ENCODE measurements at regions not wholly inside any gene's neighbourhood (a gene's known extent, or its start where the extent isn't known, plus 50 kb on each side); places are given as distances from the start of the nearest gene placed in this dataset.

DNA sequence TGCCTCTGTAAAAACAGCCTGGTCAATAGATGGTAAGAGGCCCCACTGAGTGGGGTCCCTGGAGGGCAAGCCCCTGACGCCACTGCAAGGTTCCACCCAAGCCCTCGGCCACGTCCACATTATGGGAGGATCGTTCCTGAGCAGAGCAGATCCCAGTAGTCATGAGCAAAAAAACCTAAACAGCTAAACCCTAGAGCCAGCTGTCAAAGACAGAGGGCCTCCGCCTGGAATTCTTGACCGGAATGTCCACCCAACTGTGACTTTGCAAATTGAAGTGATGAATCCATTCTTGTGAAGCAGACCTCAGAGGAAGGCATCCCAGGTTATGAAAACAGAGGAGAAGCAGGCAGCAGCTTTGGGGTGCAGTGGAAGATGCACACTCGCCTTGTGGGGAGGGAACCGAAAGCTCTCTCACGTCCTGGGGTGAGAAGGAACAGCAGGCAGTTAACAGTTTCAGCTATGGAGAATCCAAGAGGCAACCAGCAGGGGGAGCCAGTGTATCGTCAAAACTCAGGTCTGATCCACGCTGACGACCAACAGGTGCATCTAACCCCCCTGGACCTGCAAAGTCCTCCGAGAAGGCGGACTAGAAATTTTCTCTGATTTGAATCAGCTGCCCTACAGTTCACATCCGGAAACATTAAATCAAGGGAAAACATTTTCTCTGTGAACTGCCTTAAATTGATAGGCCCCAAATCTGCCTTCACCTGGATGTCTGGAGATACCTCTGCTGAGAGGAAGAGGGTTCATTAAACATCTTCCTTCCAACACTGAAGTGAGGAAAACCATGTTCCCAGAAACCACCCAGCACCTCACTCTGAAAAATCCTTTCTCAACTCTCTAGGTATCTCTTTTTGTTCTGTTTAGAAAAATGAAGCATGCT is 139.1 kb upstream of the PFKP start:
- H3K9me3 Mint-ChIP-seq = no peaks in the 10 kb centered on the region
- intact Hi-C loops (cut with micrococcal nuclease) = loop anchor here (1.0 kb wide), 2 partner anchors 50 to 115 kb away; no protein-coding TSS in a partner anchor
- ATAC-seq = peak; percentile 61
- no peaks in the 10 kb centered on the region for H3K36me3 ChIP-seq (ENCODE audit: control insufficient read depth in 2 of 3, insufficient read depth in 3 of 3, low read length in 3 of 3)
- peaks cover 11 to 32% (median 20%) of the 10 kb centered on the region in 5 donors for H3K27me3 Mint-ChIP-seq
- H3K36me3 Mint-ChIP-seq = no peaks in the 10 kb centered on the region
- H3K27ac ChIP-seq (ENCODE audit: low read depth, low read length) = no peak overlapping the region
- peak overlapping the region in 1 of 10 donors; percentile 1 for H3K4me3 Mint-ChIP-seq
- H3K27me3 ChIP-seq (ENCODE audit: control insufficient read depth in 2 of 2, insufficient read depth in 2 of 2, low read length in 2 of 2) = no peaks in the 10 kb centered on the region
- ChIA-PET CTCF (interaction anchor here (0.6 kb wide), 1 partner anchor 40 kb away, joined by 3 read pairs; no protein-coding TSS in a partner anchor), POLR2A (no interaction called here)
- no peaks in the 10 kb centered on the region for H3K9me3 ChIP-seq (ENCODE audit: control insufficient read depth in 2 of 3, low read length in 3 of 3)
- DNase-seq = peak in 6 of 9 donors; percentile 7 to 73 (median 22)
- H3K4me1 ChIP-seq (ENCODE audit: control insufficient read depth in 2 of 2, insufficient read depth in 2 of 2, low read length in 2 of 2) = no peaks in the 10 kb centered on the region
- no peak overlapping the region for H3K4me3 ChIP-seq (ENCODE audit: low read length)
- peak overlapping the region in 1 of 9 donors; percentile 28 for H3K27ac Mint-ChIP-seq
- H3K4me1 Mint-ChIP-seq = peaks cover 0 to 14% (median 11%) of the 10 kb centered on the region in 7 donors

DNA sequence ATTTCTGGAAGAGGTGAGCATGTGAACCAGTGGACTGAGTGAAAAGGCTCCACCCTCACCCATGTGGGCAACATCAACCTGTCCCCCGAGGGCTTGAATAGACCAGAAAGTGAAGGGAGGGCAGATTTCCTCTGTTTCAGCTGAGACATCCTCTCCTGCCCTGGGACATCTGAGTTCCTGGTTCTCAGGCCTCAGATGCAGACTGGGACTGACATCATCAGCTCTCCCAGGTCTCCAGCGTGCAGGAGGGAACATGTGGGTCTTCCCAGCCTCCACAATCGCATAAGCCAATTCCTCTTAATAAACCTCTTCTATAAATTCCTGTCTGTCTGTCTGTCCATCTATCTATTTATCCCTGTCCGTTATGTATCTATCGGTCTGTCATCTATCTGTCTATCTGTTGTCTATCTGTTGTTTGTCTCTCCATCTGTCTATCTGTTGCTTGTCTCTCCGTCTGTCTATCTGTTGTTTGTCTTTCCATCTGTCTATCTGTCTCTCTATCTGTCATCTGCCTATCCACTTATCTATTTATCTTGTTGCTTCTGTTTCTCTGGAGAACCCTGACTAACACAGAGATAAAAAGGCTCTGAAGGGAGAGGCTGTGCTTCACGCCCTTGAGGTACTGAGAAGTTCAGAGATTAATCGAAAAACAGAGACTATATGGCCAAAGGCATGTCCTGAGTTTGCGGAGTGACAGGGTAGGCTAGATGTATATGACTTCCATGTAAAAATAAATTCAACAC is 140.3 kb upstream of the PFKP start:
- ATAC-seq (peak; percentile 22), DNase-seq (no peak)
- POLR2A ChIA-PET = no interaction called here
- Histone ChIP-seq H3K27me3 (ENCODE audit: control insufficient read depth in 2 of 2, insufficient read depth in 2 of 2, low read length in 2 of 2) (no peaks in the 10 kb centered on the region), H3K4me1 (ENCODE audit: control insufficient read depth in 2 of 2, insufficient read depth in 2 of 2, low read length in 2 of 2) (no peaks in the 10 kb centered on the region), H3K27ac (ENCODE audit: low read depth, low read length) (no peak overlapping the region), H3K4me3 (ENCODE audit: low read length) (no peak overlapping the region), H3K36me3 (ENCODE audit: control insufficient read depth in 2 of 3, insufficient read depth in 3 of 3, low read length in 3 of 3) (no peaks in the 10 kb centered on the region), H3K9me3 (ENCODE audit: control insufficient read depth in 2 of 3, low read length in 3 of 3) (no peaks in the 10 kb centered on the region)
- intact Hi-C loops (cut with micrococcal nuclease) = no loop called here
- H3K9me3 Mint-ChIP-seq = no peaks in the 10 kb centered on the region
- H3K4me1 Mint-ChIP-seq = peaks cover 0 to 14% (median 11%) of the 10 kb centered on the region in 7 donors
- peaks cover 11 to 32% (median 22%) of the 10 kb centered on the region in 5 donors for H3K27me3 Mint-ChIP-seq
- H3K36me3 Mint-ChIP-seq = no peaks in the 10 kb centered on the region
- H3K4me3 Mint-ChIP-seq = no peak overlapping the region
- H3K27ac Mint-ChIP-seq = no peak overlapping the region
- CTCF ChIA-PET = no interaction called here

DNA sequence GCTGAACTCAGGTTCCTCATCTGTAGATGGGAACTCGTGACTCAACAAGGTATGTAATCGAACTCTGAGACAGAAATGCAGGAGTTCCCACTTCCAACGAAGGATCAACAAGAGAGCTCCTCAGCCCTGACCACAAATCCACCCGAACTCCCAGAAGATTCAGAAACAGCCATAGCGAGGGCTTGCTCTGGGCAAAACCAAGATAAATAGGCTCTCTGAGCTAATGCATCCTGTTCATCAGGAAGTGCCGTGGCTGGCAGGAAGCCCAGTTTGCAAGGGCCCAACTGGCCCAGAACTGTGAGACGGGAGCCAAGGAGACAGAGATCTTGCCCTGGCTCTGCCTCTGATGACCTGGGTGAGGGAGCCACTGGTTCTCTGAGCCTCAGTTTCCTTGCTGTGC is 141.7 kb upstream of the PFKP start:
- H3K9me3 ChIP-seq (ENCODE audit: control insufficient read depth in 2 of 3, low read length in 3 of 3) = no peaks in the 10 kb centered on the region
- intact Hi-C loops (cut with micrococcal nuclease) = no loop called here
- Mint-ChIP-seq H3K9me3 (no peaks in the 10 kb centered on the region), H3K27me3 (peaks cover 11 to 37% (median 26%) of the 10 kb centered on the region in 5 donors), H3K4me3 (no peak overlapping the region), H3K36me3 (no peaks in the 10 kb centered on the region), H3K27ac (no peak overlapping the region), H3K4me1 (peaks cover 0 to 14% (median 11%) of the 10 kb centered on the region in 7 donors)
- ATAC-seq = no peak
- no peak overlapping the region for H3K4me3 ChIP-seq (ENCODE audit: low read length)
- no peak for DNase-seq
- no peaks in the 10 kb centered on the region for H3K4me1 ChIP-seq (ENCODE audit: control insufficient read depth in 2 of 2, insufficient read depth in 2 of 2, low read length in 2 of 2)
- H3K27me3 ChIP-seq (ENCODE audit: control insufficient read depth in 2 of 2, insufficient read depth in 2 of 2, low read length in 2 of 2) = no peaks in the 10 kb centered on the region
- H3K27ac ChIP-seq (ENCODE audit: low read depth, low read length) = no peak overlapping the region
- H3K36me3 ChIP-seq (ENCODE audit: control insufficient read depth in 2 of 3, insufficient read depth in 3 of 3, low read length in 3 of 3) = no peaks in the 10 kb centered on the region
- CTCF ChIA-PET = no interaction called here
- POLR2A ChIA-PET = no interaction called here

DNA sequence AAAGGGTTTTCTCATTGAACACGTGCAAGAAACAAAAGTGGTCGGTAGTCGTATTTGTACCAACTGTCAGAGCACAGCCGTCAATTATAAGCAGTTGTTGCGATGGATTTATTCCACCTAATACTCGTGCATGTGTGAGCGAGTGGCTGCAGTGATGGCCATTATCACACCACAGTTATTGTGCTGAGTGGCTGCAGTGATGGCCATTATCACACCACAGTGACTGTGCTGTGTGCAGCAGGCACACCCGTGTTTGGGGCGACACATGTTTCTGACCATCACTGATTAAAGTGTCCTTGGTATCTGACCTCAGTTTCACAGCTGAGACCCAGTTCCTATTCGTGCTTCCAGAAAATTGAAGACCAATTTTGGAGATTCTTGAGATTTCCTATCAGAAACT is 142.9 kb upstream of the PFKP start:
- Mint-ChIP-seq H3K4me3 (no peak overlapping the region), H3K4me1 (peaks cover 0 to 14% (median 11%) of the 10 kb centered on the region in 7 donors), H3K27ac (no peak overlapping the region), H3K9me3 (no peaks in the 10 kb centered on the region), H3K27me3 (peaks cover 18 to 37% (median 26%) of the 10 kb centered on the region in 5 donors), H3K36me3 (no peaks in the 10 kb centered on the region)
- no peaks in the 10 kb centered on the region for H3K9me3 ChIP-seq (ENCODE audit: control insufficient read depth in 2 of 3, low read length in 3 of 3)
- no peaks in the 10 kb centered on the region for H3K27me3 ChIP-seq (ENCODE audit: control insufficient read depth in 2 of 2, insufficient read depth in 2 of 2, low read length in 2 of 2)
- H3K4me1 ChIP-seq (ENCODE audit: control insufficient read depth in 2 of 2, insufficient read depth in 2 of 2, low read length in 2 of 2) = no peaks in the 10 kb centered on the region
- intact Hi-C loops (cut with micrococcal nuclease) = no loop called here
- DNase-seq (no peak), ATAC-seq (peak; percentile 49)
- H3K27ac ChIP-seq (ENCODE audit: low read depth, low read length) = no peak overlapping the region
- CTCF ChIA-PET = no interaction called here
- no peaks in the 10 kb centered on the region for H3K36me3 ChIP-seq (ENCODE audit: control insufficient read depth in 2 of 3, insufficient read depth in 3 of 3, low read length in 3 of 3)
- POLR2A ChIA-PET = no interaction called here
- no peak overlapping the region for H3K4me3 ChIP-seq (ENCODE audit: low read length)

DNA sequence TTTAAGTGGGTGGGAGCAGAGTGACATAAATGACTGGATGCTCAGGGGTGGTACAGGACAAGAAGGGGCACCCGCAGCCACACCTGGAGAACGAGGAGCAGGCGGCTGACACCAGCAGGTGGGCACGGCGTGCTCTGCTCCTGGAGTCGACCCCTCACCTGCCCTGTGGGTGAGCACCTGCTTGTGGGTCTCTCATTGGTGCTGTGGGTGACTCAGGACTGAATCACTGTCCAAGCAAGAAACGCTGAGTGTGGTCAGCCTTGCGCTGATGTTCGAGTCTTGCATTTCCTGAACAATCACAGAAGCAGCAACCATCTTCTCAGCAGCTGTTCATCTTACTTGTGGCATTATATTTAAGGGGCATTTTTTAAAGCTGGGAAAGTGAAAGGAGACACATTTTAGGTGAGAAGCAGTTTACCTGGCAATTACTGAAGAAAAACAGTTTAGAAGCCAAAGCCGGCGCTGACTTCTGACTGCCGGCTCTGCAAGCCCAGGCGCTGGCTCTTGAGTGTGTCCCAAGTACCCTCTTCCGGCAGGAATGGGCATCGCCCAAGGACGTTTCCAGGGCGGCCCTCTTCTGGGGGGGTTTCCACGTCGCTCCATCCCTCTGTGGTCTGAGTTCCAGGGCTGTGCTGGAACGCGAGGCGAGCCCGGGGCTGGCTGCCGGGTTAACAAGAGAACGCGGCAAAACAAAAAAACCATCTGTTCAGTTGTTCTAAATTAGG is 145.2 kb upstream of the PFKP start:
- H3K27ac ChIP-seq (ENCODE audit: low read depth, low read length) = no peak overlapping the region
- ATAC-seq (no peak), DNase-seq (no peak)
- H3K27me3 Mint-ChIP-seq = peaks cover 3 to 31% (median 20%) of the 10 kb centered on the region in 5 donors
- ChIA-PET CTCF (no interaction called here), POLR2A (no interaction called here)
- H3K9me3 Mint-ChIP-seq = no peaks in the 10 kb centered on the region
- H3K4me1 Mint-ChIP-seq = peaks cover 0 to 8% (median 6%) of the 10 kb centered on the region in 7 donors
- no peaks in the 10 kb centered on the region for H3K9me3 ChIP-seq (ENCODE audit: control insufficient read depth in 2 of 3, low read length in 3 of 3)
- no peaks in the 10 kb centered on the region for H3K27me3 ChIP-seq (ENCODE audit: control insufficient read depth in 2 of 2, insufficient read depth in 2 of 2, low read length in 2 of 2)
- no peaks in the 10 kb centered on the region for H3K36me3 Mint-ChIP-seq
- H3K36me3 ChIP-seq (ENCODE audit: control insufficient read depth in 2 of 3, insufficient read depth in 3 of 3, low read length in 3 of 3) = no peaks in the 10 kb centered on the region
- H3K4me1 ChIP-seq (ENCODE audit: control insufficient read depth in 2 of 2, insufficient read depth in 2 of 2, low read length in 2 of 2) = no peaks in the 10 kb centered on the region
- intact Hi-C loops (cut with micrococcal nuclease) = no loop called here
- no peak overlapping the region for H3K4me3 ChIP-seq (ENCODE audit: low read length)
- no peak overlapping the region for H3K4me3 Mint-ChIP-seq
- H3K27ac Mint-ChIP-seq = no peak overlapping the region

DNA sequence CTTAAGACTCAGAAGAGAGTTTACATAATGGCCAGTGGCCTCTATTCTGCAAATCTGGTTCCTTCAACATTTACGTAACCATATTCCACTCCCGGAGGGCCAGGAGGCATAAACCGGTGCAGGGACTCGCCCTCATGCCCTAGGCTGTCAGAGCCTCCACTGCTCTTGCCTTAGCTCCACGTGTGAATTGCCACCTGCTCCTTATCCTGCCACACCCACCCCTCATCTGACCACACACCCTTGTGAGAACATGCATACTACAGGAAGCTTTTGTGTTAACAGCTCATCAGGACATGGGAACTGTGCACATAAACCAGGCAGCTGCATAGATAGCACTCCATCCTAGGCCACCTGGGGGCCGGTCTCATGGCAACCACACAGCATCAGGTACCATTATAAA is 146.7 kb upstream of the PFKP start:
- Histone ChIP-seq H3K9me3 (ENCODE audit: control insufficient read depth in 2 of 3, low read length in 3 of 3) (no peaks in the 10 kb centered on the region), H3K27ac (ENCODE audit: low read depth, low read length) (no peak overlapping the region), H3K27me3 (ENCODE audit: control insufficient read depth in 2 of 2, insufficient read depth in 2 of 2, low read length in 2 of 2) (no peaks in the 10 kb centered on the region), H3K36me3 (ENCODE audit: control insufficient read depth in 2 of 3, insufficient read depth in 3 of 3, low read length in 3 of 3) (no peaks in the 10 kb centered on the region), H3K4me3 (ENCODE audit: low read length) (no peak overlapping the region), H3K4me1 (ENCODE audit: control insufficient read depth in 2 of 2, insufficient read depth in 2 of 2, low read length in 2 of 2) (no peaks in the 10 kb centered on the region)
- CTCF ChIA-PET = no interaction called here
- Mint-ChIP-seq H3K36me3 (no peaks in the 10 kb centered on the region), H3K9me3 (no peaks in the 10 kb centered on the region), H3K27me3 (peaks cover 0 to 28% (median 22%) of the 10 kb centered on the region in 5 donors), H3K4me3 (no peak overlapping the region), H3K27ac (no peak overlapping the region), H3K4me1 (peaks cover 0 to 5% (median 4%) of the 10 kb centered on the region in 7 donors)
- intact Hi-C loops (cut with micrococcal nuclease) = no loop called here
- POLR2A ChIA-PET = no interaction called here
- DNase-seq = no peak
- ATAC-seq = no peak

Data from naive thymus-derived CD4-positive, alpha-beta T cell (primary cell).